Stimulated activated CD4-positive, alpha-beta T cell treated with anti-CD3 and anti-CD28 coated beads, TNF-alpha, amount 100 ng/mL, for 24 hours (primary cell): ENCODE measurements at regions not wholly inside any gene's neighbourhood (a gene's known extent, or its start where the extent isn't known, plus 50 kb on each side); places are given as distances from the start of the nearest gene placed in this dataset.
"Not testable (repeated sequence)": the region's sequence is repeated elsewhere in the genome, so short reads cannot be mapped to it uniquely, and the experiment has no call there.

Source experiments
- DNase-seq, 3 experiments: peaks; one replicate each; pipeline ENCODE4 v3.0.0-alpha.2; 2020; ENCODE audit warnings: low read depth in 3 of 3

GRCh38 chr3:107132674-107133073 is 244.6 kb upstream of the CCDC54 start:
- DNase-seq, result no peak

DNA sequence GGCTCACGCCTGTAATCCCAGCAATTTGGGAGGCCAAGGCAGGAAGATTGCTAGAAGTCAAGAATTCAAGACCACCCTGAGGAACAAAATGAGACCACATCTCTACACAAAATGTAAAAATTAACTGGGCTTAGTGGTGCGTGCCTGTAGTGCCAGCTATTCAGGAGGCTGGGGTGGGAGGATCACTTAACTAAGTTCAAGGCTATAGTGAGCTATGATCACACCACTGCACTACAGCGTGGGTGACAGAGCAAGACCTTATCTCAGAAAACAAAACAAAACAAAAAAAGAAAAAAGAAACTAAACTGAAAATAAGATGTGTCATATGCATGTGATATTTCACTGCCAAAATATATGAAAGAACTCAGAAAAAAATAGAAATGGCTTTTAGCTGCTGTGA is 243.3 kb upstream of the CCDC54 start:
- no peak for DNase-seq

DNA sequence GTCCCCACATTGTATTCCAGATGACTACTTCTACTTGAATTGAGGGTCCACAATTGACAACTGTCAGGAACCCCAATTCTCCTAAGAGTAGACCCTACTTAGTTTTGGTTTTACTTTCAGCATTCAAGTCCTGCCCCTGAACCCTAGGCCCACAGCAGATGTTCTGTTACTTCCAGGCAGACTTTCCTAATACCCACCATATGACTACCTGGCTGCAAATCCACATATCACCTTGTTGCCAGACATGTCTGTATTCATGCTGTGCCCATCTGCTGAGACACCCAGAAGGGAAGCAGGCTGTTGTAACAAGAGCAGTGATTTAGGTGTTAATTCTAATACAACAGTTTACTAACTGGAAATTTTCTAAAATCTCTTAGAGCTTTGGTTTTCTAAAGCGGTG is 235.1 kb upstream of the CCDC54 start:
- DNase-seq, result no peak

GRCh38 chr3:107142786-107143575 is 234.3 kb upstream of the CCDC54 start:
- no peak for DNase-seq

DNA sequence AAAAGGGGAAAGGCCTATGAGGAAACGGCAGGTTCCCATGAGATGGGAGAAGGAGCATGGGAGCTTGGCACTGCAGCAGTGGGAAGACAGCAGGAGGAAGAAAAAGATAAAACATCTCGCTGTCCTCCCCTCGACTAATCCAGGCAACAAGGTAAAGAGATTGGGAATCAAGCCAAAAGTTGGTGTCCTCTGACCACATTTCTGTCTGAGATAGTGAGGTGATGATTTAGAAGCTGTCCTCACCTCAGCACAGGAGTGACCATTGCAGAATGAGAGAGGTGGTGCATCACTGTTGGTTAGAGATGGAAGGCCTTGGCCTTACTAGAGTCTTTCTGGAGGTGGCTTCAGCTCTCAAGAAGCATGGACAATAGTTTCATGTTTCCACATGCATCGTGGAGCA is 226.6 kb upstream of the CCDC54 start:
- DNase-seq, result no peak

GRCh38 chr3:107153981-107154380 is 223.3 kb upstream of the CCDC54 start:
- no peak for DNase-seq

GRCh38 chr3:107172411-107172810 is 204.8 kb upstream of the CCDC54 start:
- no peak for DNase-seq

DNA sequence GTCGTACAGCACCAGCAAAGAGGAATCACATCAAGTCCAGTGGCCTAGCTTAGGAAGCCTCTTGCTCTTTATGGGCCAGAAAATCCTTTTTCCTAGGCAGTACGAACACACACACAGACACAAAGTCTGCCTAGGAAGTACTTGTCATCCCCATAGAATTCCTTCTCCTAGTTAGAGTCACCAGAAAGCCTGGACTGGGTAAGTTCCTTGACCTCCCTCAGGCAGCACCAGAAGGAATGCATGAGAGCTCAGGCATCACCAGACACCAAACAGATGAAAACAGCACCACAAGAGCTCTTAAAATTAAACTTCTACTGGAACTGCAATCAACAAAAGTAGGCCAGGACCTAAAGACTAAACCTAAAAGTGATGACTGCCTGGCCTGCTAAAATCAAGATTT is 192.9 kb upstream of the CCDC54 start:
- DNase-seq, result no peak

DNA sequence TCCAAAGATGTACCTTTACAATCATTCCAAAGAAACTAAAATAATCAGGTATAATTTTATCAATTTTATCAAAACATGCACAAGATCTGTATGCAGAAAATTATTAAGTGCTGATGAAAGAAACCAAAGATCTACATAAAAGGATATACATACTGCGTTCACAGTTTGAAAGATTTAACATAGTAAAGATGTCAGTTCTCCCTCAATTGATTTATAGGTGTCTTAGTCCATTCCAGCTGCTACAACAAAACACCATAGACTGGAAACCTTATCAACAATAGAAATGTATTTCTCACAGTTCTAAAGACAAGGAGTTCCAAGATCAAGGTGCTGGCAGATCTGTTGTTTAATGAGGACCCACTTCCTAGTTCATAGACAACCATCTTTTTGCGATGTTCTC is 189.0 kb upstream of the CCDC54 start:
- DNase-seq, result no peak

DNA sequence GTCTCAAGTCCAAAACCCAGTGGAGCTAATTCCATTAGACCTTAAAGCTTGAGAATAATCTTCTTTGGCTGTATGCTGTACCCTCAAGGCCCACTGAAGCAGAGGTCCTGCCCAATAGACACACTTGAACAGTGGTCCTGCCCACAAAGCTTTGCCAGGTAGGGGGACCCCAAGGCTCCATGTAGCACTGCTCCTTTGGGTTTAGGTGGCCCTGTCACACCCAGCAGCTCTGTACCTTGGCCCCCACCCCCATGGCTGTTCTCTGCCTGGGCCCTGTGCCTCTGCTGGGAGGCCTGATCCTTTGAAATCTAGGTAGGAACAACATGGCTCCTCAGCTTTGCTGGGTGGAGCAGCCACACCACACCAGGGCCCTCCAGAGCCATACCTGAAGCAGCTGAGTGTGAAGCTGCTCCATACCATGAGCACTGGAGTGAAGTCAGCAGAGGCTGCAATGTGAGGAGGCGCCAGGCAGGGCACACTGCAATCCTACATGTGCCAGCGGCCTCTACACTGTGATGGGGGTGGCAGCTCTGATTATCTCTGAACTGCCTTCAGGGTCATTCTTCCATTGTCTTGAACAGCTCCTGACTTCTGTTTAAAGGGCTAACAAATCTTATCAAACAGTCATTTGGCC is 188.0 kb upstream of the CCDC54 start:
- no peak for DNase-seq

- no peak for DNase-seq
These were observed 184.1 kb upstream of the CCDC54 start for GRCh38 chr3:107193116-107193515.

DNA sequence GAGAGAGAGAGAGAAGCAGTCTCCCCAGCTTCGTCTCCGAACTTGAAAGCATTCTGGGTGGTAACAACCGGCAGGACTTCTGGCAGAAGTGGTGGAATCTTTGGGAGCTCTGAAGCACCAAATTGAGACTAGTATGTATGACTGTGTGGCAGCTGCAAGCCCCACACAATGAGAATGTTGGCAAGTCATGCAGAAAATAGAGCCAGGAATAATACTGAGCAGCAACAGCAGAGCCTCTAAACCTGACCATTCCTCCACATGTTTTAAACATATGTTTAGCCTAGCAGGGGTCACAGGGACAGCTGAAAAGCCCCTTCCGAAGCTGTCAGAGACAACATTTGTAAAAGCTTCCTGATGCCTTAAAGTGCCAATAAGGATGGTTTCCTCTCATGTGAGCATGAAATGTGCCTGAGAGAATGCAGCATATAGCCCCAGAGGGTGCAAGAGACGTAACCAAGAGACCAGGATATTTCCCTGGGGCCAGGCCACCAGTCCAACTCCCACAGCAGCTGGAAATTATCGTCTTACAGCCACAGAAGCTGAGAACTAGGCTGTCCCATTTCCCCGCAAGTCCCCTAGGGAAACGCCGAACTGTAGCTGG is 178.6 kb upstream of the CCDC54 start:
- DNase-seq, result no peak

DNA sequence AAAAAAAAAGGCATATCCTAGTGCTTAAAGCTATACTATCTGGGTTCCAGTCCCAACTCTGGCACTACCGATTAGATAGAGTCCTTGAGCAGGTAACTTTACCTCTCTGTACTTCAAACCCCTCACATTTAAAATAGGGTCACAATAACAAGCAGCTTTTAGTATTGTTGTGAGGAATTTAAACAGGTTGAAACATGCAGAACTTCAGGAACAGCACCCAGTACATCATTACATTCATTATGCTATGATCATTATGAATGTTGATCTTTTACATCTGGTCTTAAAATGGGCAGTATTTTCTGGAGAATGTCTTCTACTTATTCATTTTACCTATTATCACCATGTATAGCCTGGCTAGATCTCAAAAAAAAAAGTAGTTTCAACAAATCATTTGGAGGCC is 176.1 kb upstream of the CCDC54 start:
- no peak for DNase-seq

DNA sequence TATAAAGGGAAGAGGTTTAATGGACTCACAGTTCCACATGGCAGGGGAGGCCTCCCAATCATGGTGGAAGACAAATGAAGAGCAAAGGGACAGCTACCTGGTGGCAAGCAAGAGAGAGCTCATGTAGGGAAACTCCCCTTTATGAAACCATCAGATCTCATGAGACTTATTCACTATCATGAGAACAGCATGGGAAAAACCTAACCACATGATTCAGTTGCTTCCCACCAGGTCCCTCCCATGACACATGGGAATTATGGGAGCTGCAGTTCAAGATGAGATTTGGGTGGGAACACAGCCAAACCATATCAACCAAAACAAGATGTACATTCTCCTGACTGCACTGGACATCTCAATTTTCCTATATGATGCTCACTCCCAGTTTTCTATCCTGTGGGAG is 174.4 kb upstream of the CCDC54 start:
- not testable (repeated sequence) for DNase-seq

DNA sequence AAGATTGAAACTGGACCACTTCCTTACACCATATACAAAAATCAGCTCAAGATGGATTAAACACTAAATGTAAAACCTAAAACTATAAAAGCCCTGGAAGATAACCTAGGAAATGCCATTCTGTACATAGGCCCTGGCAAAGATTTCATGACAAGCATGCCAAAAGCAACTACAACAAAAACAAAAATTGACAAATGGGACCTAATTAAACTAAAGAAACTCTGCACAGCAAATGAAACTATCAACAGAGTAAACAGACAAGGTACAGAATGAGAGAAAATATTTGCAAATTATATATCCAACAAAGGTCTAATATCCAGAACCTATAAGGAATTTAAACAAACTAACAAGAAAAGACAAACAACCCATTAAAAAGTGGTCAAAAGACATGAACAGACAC is 173.1 kb upstream of the CCDC54 start:
- no peak for DNase-seq

DNA sequence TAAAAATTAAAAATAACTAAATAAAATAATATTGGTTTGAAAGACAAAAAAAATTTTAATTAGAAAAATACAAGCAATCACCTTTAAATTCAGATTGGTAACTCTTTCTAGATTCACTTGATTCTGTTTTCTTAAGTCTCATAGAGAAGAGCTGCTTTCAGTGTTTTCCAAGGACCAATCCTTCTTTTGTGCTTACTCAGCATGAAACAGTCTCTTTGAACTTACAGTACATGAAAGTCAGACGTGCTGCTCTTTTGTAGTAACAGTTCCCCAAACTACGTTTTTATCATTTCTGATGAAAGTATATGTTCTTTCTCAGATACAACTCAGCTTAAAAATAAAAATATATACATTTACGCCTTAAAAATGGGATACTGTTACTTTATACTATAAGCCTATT is 171.9 kb upstream of the CCDC54 start:
- no peak for DNase-seq

DNA sequence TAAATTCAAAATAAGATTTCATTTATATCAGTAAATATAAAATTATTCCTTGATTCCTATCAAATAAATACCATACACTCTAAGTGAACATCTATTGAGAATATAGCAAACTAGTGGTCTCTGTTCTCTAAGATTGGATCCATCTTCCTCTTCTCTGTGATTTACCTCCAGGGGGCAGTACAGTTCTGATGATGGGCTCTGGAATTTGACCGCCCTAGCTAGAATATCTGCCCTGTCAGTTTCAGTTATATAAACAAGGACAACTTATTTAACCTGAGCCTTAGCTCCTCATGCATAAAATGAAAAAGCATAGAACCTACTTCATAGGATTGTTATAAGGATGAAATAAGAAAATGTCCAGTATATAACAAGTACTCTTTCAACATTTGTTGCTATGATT is 171.1 kb upstream of the CCDC54 start:
- no peak for DNase-seq

- DNase-seq, result no peak
These were observed 170.3 kb upstream of the CCDC54 start for GRCh38 chr3:107206945-107207344.

DNA sequence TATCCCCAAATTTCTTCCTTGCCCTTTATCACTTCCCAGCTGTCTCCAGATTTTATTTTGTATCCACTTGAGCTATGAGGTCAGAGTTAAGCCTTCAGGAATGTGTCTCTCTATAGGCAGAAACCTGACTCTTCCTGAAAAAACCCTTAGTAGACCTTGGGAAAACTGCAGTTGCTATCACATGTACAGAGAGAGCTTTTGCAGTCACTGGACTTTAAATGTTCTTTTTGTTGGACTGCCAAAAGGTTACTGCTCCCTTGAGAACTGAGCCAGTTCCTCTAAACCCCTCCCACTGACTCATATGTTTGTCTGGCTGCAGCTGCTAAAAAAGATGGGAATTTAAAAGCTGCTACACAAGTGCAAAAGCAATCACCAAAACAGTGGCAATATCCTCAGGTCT is 169.1 kb upstream of the CCDC54 start:
- no peak for DNase-seq

GRCh38 chr3:107208796-107209195 is 168.4 kb upstream of the CCDC54 start:
- DNase-seq, result no peak

- DNase-seq, result no peak
These were observed 167.8 kb upstream of the CCDC54 start for GRCh38 chr3:107209302-107209990.

DNA sequence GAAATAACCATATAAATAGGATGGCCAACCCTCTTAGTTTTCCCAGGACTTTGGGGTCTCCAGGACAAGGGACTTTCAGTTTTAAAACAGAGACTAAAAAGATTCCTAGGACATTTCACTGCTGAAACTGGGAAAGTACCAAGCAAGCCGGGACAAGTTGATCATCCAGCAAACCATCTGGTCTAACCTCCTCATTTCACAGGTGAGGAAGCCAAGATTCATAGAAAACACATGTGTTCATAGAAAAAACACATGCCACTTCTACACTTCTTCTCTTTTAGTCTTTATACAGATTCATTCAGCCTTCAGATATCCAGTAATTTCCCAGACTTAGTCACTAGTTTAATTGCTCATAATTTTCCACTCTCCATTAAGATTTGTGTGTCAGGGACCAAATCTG is 165.6 kb upstream of the CCDC54 start:
- DNase-seq, result no peak

DNA sequence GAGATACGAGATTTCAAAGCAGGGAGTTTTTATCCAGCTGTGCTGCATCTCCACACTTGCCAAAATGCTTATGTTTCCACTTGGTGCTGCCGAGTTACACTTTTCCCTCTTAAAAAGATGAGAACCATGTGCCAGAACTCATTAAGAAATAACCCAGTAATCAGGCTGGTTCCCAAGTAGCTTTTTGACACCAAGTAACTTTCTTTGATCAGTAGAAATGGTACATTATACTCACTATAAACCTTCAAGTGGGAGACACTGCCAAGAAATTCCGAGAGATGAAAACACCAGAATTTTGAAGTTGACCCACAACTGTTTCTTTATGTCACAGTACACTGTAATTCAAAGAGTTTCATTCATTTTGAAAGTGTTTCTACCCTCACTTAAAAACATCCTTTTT is 164.6 kb upstream of the CCDC54 start:
- DNase-seq, result no peak
